ENCODE measurements at regions not wholly inside any gene's neighbourhood (a gene's known extent, or its start where the extent isn't known, plus 50 kb on each side); places are given as distances from the start of the nearest gene placed in this dataset.

- TF ChIP-seq CTCF (CRISPR knock-in tag; IDR thresholded peaks at IDR 0.05) (no peak), JARID2 (CRISPR knock-in tag; IDR thresholded peaks at IDR 0.05; ENCODE audit: insufficient replicate concordance) (no peak), BHLHE40 (IDR thresholded peaks at IDR 0.05; ENCODE audit: low read length) (no peak)
These were observed 131.6 kb downstream of the HGF start for GRCh38 chr7:81638198-81638597.

Data from HepG2 (cell line).